GM21723 (cell line): ENCODE measurements at regions not wholly inside any gene's neighbourhood (a gene's known extent, or its start where the extent isn't known, plus 50 kb on each side); places are given as distances from the start of the nearest gene placed in this dataset.
"Not testable (repeated sequence)": the region's sequence is repeated elsewhere in the genome, so short reads cannot be mapped to it uniquely, and the experiment has no call there.

Source experiments
- ATAC-seq: cut with Tn5 transposase; IDR thresholded peaks from one replicate; pipeline ENCODE4 v1.9.1; 2021; ENCODE audit warnings: mild to moderate bottlenecking, moderate library complexity; ENCODE audit not compliant: unreplicated experiment

- ATAC-seq = no peak
These were observed 160.1 kb upstream of the DAP start for GRCh38 chr5:10921160-10921559.

GRCh38 chr5:10920400-10920799 is 159.4 kb upstream of the DAP start:
- no peak for ATAC-seq

DNA sequence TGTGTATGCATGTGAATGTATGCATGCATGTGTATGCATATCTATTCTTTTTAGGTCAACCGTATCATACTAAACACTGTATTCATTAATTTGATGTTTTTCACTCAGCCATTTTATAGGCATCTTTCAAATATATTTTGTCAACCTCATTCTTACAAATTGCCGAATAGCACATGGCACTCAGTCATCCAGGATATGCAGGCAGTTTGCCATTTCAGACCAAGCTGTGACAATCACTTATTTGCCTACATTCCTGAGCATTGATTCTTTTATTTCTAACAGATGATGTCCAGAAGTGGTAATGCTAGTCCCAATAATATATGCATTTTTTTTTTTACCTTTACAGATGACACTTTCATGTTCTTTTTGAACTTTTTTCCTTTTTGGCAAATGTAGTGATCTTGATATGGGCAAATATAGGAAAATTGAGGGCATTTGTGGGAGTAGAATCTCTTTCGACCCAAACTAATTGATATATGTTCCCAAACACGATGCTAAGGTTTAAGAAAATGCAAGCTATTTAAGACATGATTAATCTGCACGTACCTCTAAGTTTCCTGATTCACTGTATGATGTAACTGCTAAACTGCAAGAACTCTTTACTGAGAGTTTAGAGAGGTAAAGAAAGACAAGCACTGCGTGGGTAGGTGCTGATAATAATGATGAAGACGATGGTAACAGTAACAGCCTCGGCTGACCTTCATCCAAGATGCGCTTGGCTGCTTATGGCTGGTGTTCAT is 153.9 kb upstream of the DAP start:
- no peak for ATAC-seq

GRCh38 chr5:10913841-10914240 is 152.8 kb upstream of the DAP start:
- ATAC-seq = no peak

- no peak for ATAC-seq
These were observed 152.3 kb upstream of the DAP start for GRCh38 chr5:10913181-10913810.

GRCh38 chr5:10912435-10912834 is 151.4 kb upstream of the DAP start:
- no peak for ATAC-seq

DNA sequence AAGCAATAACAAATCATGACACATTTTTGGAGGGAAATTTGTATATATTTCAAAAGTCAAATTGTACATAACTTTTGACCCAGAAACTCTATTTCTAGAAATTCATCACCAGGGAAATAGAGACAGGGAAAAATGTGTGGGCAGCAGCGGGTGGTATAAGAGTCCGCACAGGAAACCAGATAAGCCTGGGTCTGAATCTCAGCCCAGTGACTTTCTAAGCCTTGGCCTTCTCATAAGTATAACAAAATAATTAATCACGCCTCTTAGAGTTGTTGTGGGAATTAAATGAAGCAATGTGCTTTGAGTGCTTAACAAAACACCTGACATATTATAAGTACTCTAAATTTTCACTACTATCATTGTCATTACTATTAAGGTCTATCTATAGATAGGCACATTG is 149.2 kb upstream of the DAP start:
- ATAC-seq = no peak

- ATAC-seq = no peak
These were observed 143.9 kb upstream of the DAP start for GRCh38 chr5:10904862-10905432.

GRCh38 chr5:10903786-10904560 is 142.9 kb upstream of the DAP start:
- ATAC-seq = no peak

DNA sequence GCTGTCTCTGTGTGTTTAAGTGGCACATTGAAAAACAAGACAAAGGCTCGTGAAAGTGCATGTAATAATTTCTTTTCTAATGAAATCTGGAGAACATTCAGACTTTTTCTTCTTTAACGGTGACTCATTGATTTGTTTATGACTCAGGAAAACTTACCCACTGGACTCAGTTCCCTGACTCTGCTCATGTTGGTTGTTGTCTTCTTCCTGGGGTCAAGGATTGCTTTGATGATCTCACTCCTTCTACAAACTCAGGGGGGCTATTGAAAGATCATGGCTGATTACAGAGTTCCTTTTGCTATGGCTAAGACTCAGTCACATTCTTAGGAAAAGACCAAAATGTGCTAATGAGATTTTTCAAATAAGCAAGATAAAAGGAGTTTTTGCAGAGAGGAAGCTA is 141.1 kb upstream of the DAP start:
- no peak for ATAC-seq

DNA sequence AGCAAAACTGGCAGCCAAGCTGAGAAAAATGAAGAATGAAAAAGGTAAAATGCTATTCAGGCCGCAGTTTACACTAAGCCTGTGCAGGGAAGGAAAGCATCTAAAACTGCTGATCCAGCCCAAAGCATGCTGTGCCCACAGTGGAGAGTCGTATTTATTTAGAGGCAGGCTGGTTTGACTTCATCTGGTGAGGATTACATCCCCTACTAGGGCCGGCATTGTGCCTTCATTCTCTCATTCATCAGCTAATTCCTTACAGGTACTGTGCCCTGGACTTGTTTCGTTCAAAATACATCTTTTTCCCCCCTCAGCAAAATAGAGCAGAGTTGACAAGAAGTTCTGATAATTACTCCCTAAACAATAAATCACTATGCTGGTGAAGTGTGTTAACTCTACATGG is 137.5 kb upstream of the DAP start:
- ATAC-seq = no peak

DNA sequence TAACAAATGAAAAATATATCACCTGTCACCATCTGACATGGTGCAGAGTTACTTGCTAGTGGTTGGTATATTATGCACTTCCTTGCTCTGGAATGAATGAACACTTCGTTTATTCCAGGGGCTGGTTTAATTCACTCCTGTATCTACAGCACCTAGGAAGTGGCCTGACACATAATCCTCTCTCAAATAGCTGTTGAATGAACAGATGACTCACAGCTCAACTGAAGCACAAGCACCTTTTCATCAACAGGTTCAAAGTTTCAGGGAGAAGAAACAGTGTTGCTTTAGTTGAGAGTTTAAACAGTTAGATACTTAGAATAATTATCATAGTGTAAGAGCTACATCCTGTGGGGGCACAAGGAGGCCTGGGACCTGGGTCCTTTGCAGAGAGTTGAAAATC is 135.0 kb upstream of the DAP start:
- ATAC-seq = no peak

GRCh38 chr5:10894445-10895054 is 133.5 kb upstream of the DAP start:
- no peak for ATAC-seq

DNA sequence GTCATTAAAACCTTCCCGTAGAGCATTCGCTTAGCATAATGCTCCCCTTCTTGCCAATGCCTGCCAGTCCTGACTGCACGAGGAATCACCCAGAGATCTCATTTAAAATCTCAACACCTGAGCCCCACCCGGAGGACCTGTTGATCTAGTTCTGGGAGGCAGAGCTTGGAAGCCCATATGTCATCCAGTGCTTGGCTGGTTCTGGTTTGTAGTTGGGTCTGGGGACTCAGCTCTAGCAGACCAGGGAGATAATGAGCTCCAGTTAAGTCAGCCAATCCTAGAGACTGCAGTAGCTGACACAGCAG is 131.8 kb upstream of the DAP start:
- no peak for ATAC-seq

- no peak for ATAC-seq
These were observed 131.3 kb upstream of the DAP start for GRCh38 chr5:10892147-10892910.

DNA sequence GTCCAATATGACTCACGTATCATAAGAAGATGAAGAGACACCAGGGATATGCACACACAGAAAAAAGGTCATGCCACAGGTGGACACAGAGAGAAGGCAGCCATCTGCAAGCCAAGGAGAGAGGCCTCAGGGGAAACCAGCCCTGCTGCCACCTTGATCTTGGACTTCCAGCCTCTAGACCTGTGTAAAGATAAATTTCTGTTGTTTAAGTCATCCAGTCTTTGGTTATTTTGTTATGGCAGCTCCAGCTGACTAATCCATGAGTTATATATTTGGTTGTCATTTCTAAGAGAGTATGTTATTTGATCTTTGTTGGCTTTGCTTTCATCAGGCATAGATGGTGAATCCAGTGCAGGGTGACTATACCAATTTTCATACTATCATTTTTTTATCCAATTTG is 130.2 kb upstream of the DAP start:
- ATAC-seq = no peak

DNA sequence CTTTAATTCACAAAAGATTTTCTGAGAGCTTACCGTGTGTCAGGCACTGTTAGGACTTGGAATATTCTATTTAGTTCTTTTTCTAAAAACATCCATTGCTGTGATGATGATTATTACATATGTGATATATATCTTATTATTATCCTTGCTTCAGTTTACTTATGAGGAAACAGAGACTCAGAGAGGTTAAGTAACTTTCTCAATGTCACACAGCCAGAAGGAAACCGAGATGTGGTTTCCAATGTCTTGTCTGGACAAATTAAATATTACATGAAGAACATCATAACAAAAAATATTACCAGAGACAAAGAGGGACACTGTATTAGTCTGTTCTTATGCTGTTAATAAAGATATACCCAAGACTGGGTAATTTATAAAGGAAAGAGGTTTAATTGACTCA is 125.5 kb upstream of the DAP start:
- ATAC-seq = no peak

DNA sequence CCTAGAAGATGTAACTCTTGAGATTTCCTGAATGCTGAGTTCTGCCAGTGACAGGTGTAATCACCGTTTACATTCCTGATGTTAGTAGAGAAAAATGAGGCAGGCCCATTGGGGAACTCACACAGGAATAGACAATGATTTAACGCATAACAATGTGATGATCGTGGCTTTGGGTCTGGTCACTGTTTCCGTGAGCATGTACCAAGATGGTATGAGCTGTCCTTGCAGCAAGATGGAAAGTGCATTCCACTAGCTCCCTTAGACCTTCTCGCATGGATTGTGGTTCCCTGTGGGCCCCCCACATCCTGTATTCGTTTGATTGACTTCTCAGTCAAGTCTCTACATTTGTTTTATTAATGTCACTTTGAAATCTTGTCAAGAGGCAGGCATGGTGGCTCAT is 124.0 kb upstream of the DAP start:
- no peak for ATAC-seq

DNA sequence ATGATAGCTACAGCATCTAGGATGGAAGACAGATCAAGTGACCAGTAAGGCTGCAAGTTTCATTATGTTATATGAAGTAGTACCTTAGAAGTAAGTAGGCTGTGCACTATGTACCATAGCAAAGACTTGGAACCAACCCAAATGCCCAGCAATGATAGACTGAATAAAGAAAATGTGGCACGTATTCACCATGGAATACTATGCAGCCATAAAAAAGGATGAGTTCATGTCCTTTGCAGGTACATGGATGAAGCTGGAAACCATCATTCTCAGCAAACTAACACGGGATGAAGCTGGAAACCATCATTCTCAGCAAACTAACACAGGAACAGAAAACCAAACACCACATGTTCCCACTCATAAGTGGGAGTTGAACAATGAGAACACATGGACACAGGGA is 122.9 kb upstream of the DAP start:
- not testable (repeated sequence) for ATAC-seq

DNA sequence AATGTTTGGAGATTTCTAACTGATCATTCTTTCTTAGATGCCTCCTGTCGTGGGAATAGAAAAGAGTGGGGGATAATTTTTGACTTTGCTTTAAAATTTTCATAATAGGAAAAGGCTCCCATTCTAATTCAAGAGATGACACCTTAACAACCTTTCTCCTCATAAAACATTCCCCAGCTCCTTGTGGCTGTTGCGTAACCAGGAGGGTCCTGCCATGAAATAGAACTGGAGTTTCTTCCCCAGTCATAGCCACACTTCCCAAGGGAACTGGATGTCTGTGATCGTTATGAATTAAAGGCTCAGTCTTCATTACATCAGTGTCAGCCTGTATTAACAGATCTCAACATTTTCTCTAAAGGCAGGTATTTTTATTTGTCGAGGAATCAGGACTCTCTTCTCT is 119.9 kb upstream of the DAP start:
- no peak for ATAC-seq

DNA sequence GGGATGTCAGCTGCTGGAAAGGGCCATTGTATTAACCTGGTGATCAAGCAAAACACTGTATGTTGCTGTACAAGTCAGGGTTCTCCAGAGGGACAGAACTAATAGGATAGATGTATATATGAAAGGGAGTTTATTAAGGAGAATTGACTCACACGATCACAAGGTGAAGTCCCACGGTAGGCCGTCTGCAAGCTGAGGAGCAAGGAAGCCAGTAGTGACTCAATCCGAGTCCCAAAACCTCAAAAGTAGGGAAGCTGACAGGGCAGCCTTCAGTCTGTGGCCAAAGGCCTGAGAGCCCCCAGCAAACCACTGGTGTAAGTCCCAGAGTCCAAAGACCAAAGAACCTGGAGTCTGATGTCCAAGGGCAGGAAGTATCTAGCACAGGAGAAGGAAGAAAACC is 116.0 kb upstream of the DAP start:
- not testable (repeated sequence) for ATAC-seq
